ENCODE measurements at regions not wholly inside any gene's neighbourhood (a gene's known extent, or its start where the extent isn't known, plus 50 kb on each side); places are given as distances from the start of the nearest gene placed in this dataset.

GRCh38 chr3:194022816-194023215, 113.1 kb upstream of the HES1 start:
- TF ChIP-seq SPI1 (IDR thresholded peaks at IDR 0.05; ENCODE audit: low read depth, low read length) = no peak
- no peak for TF ChIP-seq POLR2A (IDR thresholded peaks at IDR 0.05; ENCODE audit: low read depth, low read length)
- no peak for TF ChIP-seq POLR2AphosphoS5 (IDR thresholded peaks at IDR 0.05; ENCODE audit: low read depth, low read length)
